CD4-positive, alpha-beta T cell treated with Interleukin-2 at 100 ng/mL for 4 hours (primary cell): ENCODE measurements at regions not wholly inside any gene's neighbourhood (a gene's known extent, or its start where the extent isn't known, plus 50 kb on each side); places are given as distances from the start of the nearest gene placed in this dataset.

ENCODE experiments used
- DNase-seq: peaks from one replicate; pipeline ENCODE4 v3.0.0-alpha.2; 2020; ENCODE audit warnings: low spot score

DNA sequence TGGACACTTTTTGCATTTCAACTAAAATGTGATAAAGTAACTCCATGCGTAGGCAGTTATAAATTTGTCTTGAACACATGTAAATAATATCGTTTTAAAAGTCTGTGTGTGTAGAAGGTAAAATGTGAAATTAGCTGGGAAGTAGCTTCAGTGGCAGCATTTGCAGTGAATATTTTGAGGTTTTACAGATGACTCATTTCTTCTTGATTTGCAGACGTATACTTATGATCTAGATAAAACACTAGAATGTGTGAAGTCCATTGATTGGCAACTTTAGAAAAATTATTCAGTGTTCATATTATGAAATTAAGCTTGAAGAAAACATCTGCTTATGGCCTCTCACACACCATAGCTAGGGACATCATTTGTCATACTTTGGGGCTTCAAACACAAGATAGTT is 788.6 kb upstream of the NOVA1 start:
- no peak for DNase-seq

DNA sequence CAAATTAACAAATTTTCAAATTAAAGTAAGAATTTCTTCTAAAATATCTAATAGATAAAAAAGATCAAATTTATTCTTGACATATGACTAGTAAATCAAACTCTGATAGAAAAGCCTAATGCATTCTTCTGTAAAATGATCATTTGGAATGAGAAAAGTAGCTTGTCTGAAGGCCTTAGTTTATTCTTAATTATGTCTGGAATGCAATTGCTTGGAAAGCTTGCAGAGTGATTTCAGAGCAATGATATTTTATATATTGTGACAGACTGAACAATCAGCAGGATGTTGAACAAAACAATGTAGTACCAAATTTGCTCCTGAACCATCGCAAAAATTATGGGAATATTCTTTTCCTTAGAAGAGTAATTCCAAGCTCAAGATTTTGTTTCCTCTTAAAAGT is 789.6 kb upstream of the NOVA1 start:
- DNase-seq: no peak

DNA sequence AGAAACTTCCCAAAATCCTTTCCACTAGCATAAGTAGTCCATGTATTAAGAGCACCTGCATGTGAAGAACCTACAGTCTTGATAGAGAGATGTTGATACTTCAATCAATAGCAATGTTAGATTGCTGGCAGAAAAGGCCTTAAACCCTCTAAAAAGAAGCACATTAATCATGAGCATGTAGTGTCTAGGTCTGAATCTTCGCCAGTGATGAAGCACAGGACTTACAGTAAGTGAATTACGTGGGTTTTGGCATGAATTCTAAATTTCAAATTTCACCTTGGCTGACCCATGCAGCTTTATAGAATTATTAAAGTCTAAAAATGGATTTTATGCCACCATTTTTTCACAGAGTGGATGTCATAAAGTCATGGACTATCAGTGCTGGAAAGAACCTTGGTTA is 791.6 kb upstream of the NOVA1 start:
- no peak for DNase-seq

- DNase-seq: no peak
These were observed 792.3 kb upstream of the NOVA1 start for GRCh38 chr14:27390155-27390554.

DNA sequence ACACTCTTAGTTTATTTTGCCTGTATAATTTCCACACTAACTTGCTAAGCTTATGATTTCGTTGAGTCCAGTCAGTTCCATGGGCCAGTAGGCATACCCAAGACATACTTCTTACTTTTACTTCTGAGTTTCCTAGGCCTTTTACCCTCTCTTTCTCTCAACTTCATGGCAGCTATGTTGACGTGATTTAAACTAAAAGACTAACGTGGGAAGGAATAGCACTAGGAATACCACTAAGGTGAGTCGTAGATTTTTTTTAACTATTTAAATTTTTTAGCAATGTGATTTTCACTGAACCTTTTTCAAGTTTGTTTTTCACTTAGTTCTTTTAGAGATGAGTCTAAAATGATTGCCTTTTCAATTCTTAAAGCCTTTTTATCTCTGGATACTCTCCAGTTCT is 793.5 kb upstream of the NOVA1 start:
- DNase-seq: no peak

DNA sequence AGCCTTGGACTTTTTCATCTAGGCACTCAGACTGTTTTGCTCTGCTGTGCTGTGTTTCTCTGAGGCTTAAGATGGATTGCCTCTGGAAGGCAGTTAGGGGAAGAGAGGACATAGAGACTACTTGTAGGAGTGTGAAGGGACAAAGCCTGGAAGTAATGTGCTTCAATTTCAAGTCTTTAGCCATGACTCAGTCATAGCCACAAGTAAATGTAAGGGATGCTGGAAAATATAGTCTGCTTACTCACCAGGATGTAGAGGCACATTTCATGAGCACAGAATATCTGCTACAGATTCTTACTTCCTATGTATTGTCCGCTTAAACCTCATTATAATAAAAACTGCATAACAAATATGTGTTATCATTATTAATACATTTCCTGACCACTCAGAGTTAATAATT is 794.3 kb upstream of the NOVA1 start:
- DNase-seq: no peak

GRCh38 chr14:27409944-27410343 is 812.1 kb upstream of the NOVA1 start:
- DNase-seq: no peak

DNA sequence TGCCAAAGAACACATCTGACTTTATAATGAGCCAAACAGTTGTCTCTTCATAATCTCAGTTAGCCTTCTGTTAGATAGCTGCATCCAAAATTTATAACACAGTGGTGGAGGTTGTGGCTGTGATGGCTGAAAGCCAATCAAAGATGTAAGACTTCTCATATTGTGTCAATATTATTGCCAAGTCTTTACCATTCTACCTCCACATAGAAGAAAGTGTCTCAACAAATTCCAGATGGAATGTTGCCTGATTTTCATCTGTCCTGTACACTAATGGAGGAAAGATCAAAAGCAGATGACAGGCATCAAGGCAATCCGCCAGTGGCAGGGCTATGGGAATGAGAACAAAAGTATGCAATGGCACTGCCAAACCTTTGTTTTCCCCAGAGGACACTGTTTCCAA is 813.1 kb upstream of the NOVA1 start:
- no peak for DNase-seq

DNA sequence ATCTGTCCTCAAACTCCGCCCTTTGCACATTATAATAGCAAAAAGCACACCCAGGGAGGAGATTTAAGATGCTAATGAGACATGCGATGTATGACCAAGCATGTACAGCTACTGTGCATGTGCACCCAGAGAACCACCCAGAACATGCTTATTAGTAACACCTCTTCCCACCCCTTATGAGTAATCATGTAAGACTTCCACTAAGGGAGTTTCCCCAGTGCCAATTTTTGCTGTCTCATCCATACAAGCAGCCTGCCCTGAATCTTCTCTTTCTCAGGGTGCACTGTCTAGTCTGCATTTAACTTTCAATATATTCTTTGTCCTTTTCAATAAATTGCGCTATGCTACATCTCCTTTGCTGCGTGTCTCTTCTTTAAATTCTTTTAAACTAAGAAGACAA is 830.0 kb upstream of the NOVA1 start:
- no peak for DNase-seq

GRCh38 chr14:27435923-27436670 is 838.3 kb upstream of the NOVA1 start:
- no peak for DNase-seq

GRCh38 chr14:27484633-27485032 is 886.8 kb upstream of the NOVA1 start:
- no peak for DNase-seq

- DNase-seq: no peak
These were observed 887.4 kb upstream of the NOVA1 start for GRCh38 chr14:27485193-27485592.

GRCh38 chr14:27506272-27506671 is 908.4 kb upstream of the NOVA1 start:
- no peak for DNase-seq

GRCh38 chr14:27528328-27528727 is 930.5 kb upstream of the NOVA1 start:
- DNase-seq: no peak

- DNase-seq: no peak
These were observed 938.9 kb upstream of the NOVA1 start for GRCh38 chr14:27536748-27537147.

GRCh38 chr14:27546111-27546510 is 948.3 kb upstream of the NOVA1 start:
- DNase-seq: no peak

GRCh38 chr14:27553790-27554189 is 956.0 kb upstream of the NOVA1 start:
- no peak for DNase-seq

DNA sequence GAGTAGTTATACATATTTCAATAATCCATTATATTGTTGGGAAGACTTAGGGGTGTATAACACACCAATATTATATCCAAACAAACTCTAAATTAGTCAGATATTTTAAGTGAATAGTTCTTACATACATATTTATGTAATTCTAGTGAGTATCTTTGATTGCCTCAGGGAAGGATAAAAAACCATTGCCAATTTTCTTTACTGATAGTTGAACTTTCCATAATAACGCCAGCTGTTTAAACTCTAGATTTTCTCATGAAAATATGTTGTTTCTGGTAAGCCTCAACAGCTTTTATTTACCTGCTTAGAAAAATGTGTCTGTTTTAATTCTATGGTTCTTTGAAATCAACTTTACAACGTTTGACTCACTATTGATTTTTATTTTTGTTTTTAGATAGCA is 959.6 kb upstream of the NOVA1 start:
- no peak for DNase-seq

DNA sequence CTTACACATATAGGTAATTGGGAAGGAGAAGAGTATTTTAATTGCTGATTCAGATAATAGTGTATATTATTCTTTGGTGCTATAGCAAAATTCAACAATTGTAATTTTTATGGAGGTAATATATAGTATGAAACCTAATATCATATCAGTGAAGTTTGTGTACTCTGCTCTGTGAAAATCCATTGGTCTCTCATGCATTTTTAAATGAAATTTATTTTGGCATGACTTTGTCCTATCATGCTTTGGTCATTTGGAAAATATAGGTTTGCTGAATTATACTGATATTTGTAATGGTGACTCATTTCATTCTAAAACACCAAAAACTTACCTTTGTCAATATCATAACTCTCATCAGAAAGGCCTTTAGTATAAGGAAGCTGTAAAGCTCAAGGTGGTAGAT is 962.0 kb upstream of the NOVA1 start:
- no peak for DNase-seq

DNA sequence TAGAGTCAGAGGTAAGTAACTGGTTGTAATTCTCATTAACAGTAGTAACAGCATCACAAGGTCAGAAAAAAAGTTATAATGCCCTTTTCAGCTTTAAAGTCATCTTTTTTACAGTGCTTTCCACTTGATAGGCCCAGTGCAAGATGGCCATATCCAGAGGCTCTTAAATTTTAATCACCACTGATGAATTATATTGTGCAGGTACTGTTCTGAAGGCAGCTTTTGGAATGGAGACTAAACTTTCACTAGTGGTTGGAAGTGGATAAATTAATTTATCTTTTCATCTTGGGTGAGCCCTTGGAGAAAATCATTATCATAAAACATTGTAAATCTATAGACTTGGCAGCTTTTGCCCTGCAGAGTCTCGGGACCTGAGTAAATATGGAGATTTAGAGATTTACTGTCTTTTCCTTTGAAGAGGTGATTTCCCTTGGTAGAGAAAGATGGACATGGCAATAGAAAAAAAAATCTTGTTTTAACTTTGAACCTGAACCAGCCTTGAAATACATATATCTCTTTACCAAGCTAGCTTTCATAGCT is 969.1 kb upstream of the NOVA1 start:
- no peak for DNase-seq

DNA sequence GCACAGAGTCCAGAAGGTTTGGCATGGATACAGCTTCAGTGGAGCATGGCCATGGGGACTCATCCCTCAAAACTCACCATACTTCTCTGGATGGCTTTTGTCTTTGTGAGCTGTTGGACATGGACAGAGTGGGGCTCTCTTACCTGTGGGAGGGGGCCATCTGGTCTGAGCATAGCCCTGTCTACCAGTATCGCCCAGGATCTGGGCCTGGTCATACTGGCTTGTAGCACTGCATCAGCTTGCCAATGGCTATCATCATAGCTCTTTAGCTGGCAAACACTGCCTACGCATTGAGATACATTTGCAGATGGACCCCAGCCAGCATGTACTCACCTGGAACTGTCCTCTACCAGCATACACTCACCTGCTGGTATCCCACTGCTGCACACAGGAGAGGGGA is 975.2 kb upstream of the NOVA1 start:
- no peak for DNase-seq

DNA sequence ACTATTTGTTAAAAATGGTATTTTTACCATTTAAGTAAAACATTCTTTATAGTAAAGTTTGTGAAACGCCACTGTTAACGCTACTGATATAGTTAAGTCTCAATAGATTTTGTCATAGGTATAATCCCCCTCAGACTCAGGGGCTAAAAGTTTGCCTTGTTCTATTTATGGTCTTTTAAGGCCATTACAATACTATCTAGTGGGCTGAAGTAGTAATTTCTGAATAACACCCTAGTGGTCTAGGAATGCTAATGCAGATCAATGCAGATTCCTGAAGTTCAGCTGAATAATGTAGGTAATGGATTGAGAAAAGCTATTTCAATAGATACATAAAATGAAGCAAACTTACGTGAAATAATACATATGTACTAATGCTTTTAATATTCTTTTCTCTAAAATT is 989.3 kb upstream of the NOVA1 start:
- no peak for DNase-seq

DNA sequence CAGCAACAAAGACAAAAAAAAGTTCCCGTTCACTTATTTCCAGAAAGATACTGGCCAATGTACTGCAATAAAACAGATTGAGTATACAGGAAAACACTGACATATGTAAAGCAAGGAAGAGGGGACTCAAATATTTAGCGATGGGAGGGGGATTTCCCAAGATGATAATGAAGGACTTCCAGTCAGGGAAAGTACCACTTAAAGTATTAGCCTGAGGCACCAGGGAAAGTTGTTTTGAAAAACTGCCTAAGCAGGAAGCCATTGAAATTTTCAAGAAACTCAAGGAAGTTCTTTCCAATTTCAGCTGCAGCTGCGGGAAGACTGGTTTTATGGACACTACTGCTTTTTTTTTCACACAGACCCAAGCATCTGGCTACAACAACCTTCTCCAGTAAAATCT is 1007.4 kb upstream of the NOVA1 start:
- no peak for DNase-seq

- DNase-seq: no peak
These were observed 1010.5 kb upstream of the NOVA1 start for GRCh38 chr14:27608377-27608776.
